ENCODE measurements at regions not wholly inside any gene's neighbourhood (a gene's known extent, or its start where the extent isn't known, plus 50 kb on each side); places are given as distances from the start of the nearest gene placed in this dataset.

DNA sequence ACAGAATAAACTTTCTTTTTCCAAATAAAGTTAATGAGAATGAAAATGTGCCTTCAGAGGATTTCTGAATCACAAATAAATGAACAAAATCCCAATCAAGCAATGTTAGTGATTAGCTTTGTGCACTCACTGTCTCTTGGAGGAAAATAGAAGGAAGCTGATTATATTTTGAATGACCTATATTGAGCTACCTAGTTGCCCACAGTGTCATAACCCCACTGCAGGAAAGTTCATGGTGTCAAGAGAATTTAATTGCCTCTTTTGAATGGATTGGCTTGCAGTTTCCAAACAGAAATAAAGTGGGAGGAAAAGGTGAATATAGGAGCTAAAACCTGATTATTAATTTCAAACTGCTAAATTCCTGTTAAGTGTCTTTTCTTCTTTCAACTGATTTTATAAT lies 515.9 kb downstream of the JRKL start:
- no peak for TF ChIP-seq EZH2 (IDR thresholded peaks at IDR 0.05; ENCODE audit: low read length)
- TF ChIP-seq, protein P1, sequence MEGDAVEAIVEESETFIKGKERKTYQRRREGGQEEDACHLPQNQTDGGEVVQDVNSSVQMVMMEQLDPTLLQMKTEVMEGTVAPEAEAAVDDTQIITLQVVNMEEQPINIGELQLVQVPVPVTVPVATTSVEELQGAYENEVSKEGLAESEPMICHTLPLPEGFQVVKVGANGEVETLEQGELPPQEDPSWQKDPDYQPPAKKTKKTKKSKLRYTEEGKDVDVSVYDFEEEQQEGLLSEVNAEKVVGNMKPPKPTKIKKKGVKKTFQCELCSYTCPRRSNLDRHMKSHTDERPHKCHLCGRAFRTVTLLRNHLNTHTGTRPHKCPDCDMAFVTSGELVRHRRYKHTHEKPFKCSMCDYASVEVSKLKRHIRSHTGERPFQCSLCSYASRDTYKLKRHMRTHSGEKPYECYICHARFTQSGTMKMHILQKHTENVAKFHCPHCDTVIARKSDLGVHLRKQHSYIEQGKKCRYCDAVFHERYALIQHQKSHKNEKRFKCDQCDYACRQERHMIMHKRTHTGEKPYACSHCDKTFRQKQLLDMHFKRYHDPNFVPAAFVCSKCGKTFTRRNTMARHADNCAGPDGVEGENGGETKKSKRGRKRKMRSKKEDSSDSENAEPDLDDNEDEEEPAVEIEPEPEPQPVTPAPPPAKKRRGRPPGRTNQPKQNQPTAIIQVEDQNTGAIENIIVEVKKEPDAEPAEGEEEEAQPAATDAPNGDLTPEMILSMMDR (optimal IDR thresholded peaks at IDR 0.05 in 1 of 3, IDR thresholded peaks at IDR 0.05 in 1 of 3, conservative IDR thresholded peaks at IDR 0.05 in 1 of 3; ENCODE audit: extremely low read depth in 1 of 3, insufficient read depth in 2 of 3, low read length in 3 of 3) = no peak
- Histone ChIP-seq H3K4me3 (ENCODE audit: control insufficient read depth in 2 of 3, extremely low read depth in 1 of 3, insufficient read depth in 2 of 3, low read depth in 1 of 3, low read length in 3 of 3) (no peak overlapping the region), H3K4me2 (ENCODE audit: control insufficient read depth, extremely low read depth, insufficient read depth, low read depth, low read length) (no peak overlapping the region), H3K9me1 (ENCODE audit: control insufficient read depth, extremely low read depth, insufficient read depth, low read length) (no peaks in the 10 kb centered on the region), H3K4me1 (ENCODE audit: control insufficient read depth, extremely low read depth, insufficient read depth, low read length) (no peaks in the 10 kb centered on the region), H2AFZ (ENCODE audit: control insufficient read depth, low read length) (no peak overlapping the region), H3K36me3 (ENCODE audit: control insufficient read depth in 2 of 2, extremely low read depth in 1 of 2, insufficient read depth in 2 of 2, low read length in 2 of 2) (no peaks in the 10 kb centered on the region), H4K20me1 (ENCODE audit: control insufficient read depth, extremely low read depth, insufficient read depth, low read length) (no peaks in the 10 kb centered on the region), H3K9me3 (ENCODE audit: control insufficient read depth, low read depth, low read length) (no peaks in the 10 kb centered on the region), H3K79me2 (ENCODE audit: control insufficient read depth, insufficient read depth, low read length) (no peaks in the 10 kb centered on the region), H3K9ac (ENCODE audit: control insufficient read depth, extremely low read depth, insufficient read depth, low read length) (no peak overlapping the region), H3K27me3 (ENCODE audit: control insufficient read depth, extremely low read depth, insufficient read depth, low read length) (no peaks in the 10 kb centered on the region), H3K27ac (ENCODE audit: control insufficient read depth, insufficient read depth, low read length) (no peak overlapping the region)
- no peak for FAIRE-seq
- DNase-seq (ENCODE audit: low read depth, low spot score) = no peak
- dilution Hi-C loops (cut with MboI; ENCODE audit: extremely low pct_ligation_motif_present, low sequenced_read_pairs) = no loop called here

DNA sequence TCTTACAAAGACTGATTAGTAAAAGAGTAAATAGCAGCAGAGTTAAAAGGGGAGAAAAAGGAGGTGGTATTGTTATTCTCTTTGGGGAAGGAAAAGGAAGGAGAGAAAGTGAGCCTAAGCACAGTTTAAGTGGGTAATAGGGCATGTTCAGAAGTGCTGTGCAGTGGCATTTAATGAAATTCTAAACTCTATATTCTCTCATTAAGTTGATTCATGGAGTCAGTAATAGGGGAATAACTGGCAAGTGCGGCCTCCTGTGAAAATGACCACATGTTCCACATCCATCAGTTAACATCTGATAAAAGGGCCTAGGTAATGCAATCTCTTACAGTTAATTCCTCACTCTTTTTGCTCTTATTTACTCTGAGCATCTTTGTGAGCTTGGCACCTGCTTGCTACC lies 516.7 kb downstream of the JRKL start:
- Histone ChIP-seq H4K20me1 (ENCODE audit: control insufficient read depth, extremely low read depth, insufficient read depth, low read length) (no peaks in the 10 kb centered on the region), H3K4me2 (ENCODE audit: control insufficient read depth, extremely low read depth, insufficient read depth, low read depth, low read length) (no peak overlapping the region), H3K9me1 (ENCODE audit: control insufficient read depth, extremely low read depth, insufficient read depth, low read length) (no peaks in the 10 kb centered on the region), H3K4me3 (ENCODE audit: control insufficient read depth in 2 of 3, extremely low read depth in 1 of 3, insufficient read depth in 2 of 3, low read depth in 1 of 3, low read length in 3 of 3) (no peak overlapping the region), H3K9me3 (ENCODE audit: control insufficient read depth, low read depth, low read length) (no peaks in the 10 kb centered on the region), H3K27ac (ENCODE audit: control insufficient read depth, insufficient read depth, low read length) (no peak overlapping the region), H3K36me3 (ENCODE audit: control insufficient read depth in 2 of 2, extremely low read depth in 1 of 2, insufficient read depth in 2 of 2, low read length in 2 of 2) (no peaks in the 10 kb centered on the region), H3K27me3 (ENCODE audit: control insufficient read depth, extremely low read depth, insufficient read depth, low read length) (no peaks in the 10 kb centered on the region), H2AFZ (ENCODE audit: control insufficient read depth, low read length) (no peak overlapping the region), H3K79me2 (ENCODE audit: control insufficient read depth, insufficient read depth, low read length) (no peaks in the 10 kb centered on the region), H3K4me1 (ENCODE audit: control insufficient read depth, extremely low read depth, insufficient read depth, low read length) (no peaks in the 10 kb centered on the region), H3K9ac (ENCODE audit: control insufficient read depth, extremely low read depth, insufficient read depth, low read length) (no peak overlapping the region)
- FAIRE-seq (no peak), DNase-seq (ENCODE audit: low read depth, low spot score) (no peak)
- dilution Hi-C loops (cut with MboI; ENCODE audit: extremely low pct_ligation_motif_present, low sequenced_read_pairs) = no loop called here
- TF ChIP-seq, protein P1 (optimal IDR thresholded peaks at IDR 0.05 in 1 of 3, IDR thresholded peaks at IDR 0.05 in 1 of 3, conservative IDR thresholded peaks at IDR 0.05 in 1 of 3; ENCODE audit: extremely low read depth in 1 of 3, insufficient read depth in 2 of 3, low read length in 3 of 3) = no peak
- no peak for TF ChIP-seq EZH2 (IDR thresholded peaks at IDR 0.05; ENCODE audit: low read length)
